ENCODE measurements at regions not wholly inside any gene's neighbourhood (a gene's known extent, or its start where the extent isn't known, plus 50 kb on each side); places are given as distances from the start of the nearest gene placed in this dataset.

GRCh38 chr11:130554241-130555055 is 106.0 kb downstream of the ADAMTS15 start:
- WGBS, 2 donors: 64 to 69% methylated on average over 8 of the region's 8 CpGs
- intact Hi-C loops (cut with DNase I; ENCODE audit: low total_unique reads): no loop called here
- no peak overlapping the region for H3K4me3 ChIP-seq (ENCODE audit: low read depth, poor library complexity, severe bottlenecking)
- TF ChIP-seq POLR2A (IDR thresholded peaks at IDR 0.05) (no peak), CTCF (IDR thresholded peaks at IDR 0.05) (no peak)
- DNase-seq (ENCODE audit: low spot score in 2 of 2): no peak

- TF ChIP-seq CTCF (IDR thresholded peaks at IDR 0.05) (no peak), POLR2A (IDR thresholded peaks at IDR 0.05) (no peak)
- intact Hi-C loops (cut with DNase I; ENCODE audit: low total_unique reads): no loop called here
- no peak overlapping the region for H3K4me3 ChIP-seq (ENCODE audit: low read depth, poor library complexity, severe bottlenecking)
- WGBS, 2 donors: 61 to 65% methylated on average over 6 of the region's 6 CpGs
- peak; percentile 49 to 90 for DNase-seq (ENCODE audit: low spot score in 2 of 2)
These were observed 106.9 kb downstream of the ADAMTS15 start for GRCh38 chr11:130555251-130555841.

GRCh38 chr11:130560000-130560780 is 111.7 kb downstream of the ADAMTS15 start:
- no peak for DNase-seq (ENCODE audit: low spot score in 2 of 2)
- no peak overlapping the region for H3K4me3 ChIP-seq (ENCODE audit: low read depth, poor library complexity, severe bottlenecking)
- WGBS, 2 donors: 87% methylated on average over 14 of the region's 14 CpGs
- TF ChIP-seq POLR2A (IDR thresholded peaks at IDR 0.05) (no peak), CTCF (IDR thresholded peaks at IDR 0.05) (no peak)
- intact Hi-C loops (cut with DNase I; ENCODE audit: low total_unique reads): no loop called here

- no peak overlapping the region for H3K4me3 ChIP-seq (ENCODE audit: low read depth, poor library complexity, severe bottlenecking)
- TF ChIP-seq CTCF (IDR thresholded peaks at IDR 0.05): no peak
- no peak for TF ChIP-seq POLR2A (IDR thresholded peaks at IDR 0.05)
- no peak for DNase-seq (ENCODE audit: low spot score in 2 of 2)
- WGBS, 2 donors: 68% methylated on average over 1 of the region's 1 CpG
- intact Hi-C loops (cut with DNase I; ENCODE audit: low total_unique reads): no loop called here
These were observed 112.3 kb downstream of the ADAMTS15 start for GRCh38 chr11:130560781-130561109.

- intact Hi-C loops (cut with DNase I; ENCODE audit: low total_unique reads): no loop called here
- TF ChIP-seq CTCF (IDR thresholded peaks at IDR 0.05): no peak
- no peak for TF ChIP-seq POLR2A (IDR thresholded peaks at IDR 0.05)
- 78 to 83% methylated on average over 12 of the region's 12 CpGs for WGBS, 2 donors
- H3K4me3 ChIP-seq (ENCODE audit: low read depth, poor library complexity, severe bottlenecking): no peak overlapping the region
- no peak for DNase-seq (ENCODE audit: low spot score in 2 of 2)
These were observed 113.0 kb downstream of the ADAMTS15 start for GRCh38 chr11:130561441-130561881.
